Mesendoderm (in vitro differentiated cells): ENCODE measurements at regions not wholly inside any gene's neighbourhood (a gene's known extent, or its start where the extent isn't known, plus 50 kb on each side); places are given as distances from the start of the nearest gene placed in this dataset.

ENCODE experiments used
- DNase-seq: peaks from one replicate; pipeline ENCODE4 v3.0.0; 2013
- H2AK5ac ChIP-seq: 2 replicates; pipeline ENCODE4 v1.6.1; 2013; ENCODE audit warnings: low read length, inconsistent platforms
- H2BK120ac ChIP-seq: 2 replicates; pipeline ENCODE4 v1.6.1; 2013; ENCODE audit warnings: low read depth, mild to moderate bottlenecking, low read length, moderate library complexity, mixed read lengths
- H2BK15ac ChIP-seq: replicated peaks from 2 replicates; pipeline ENCODE4 v1.6.1; 2013; ENCODE audit warnings: low read depth, mild to moderate bottlenecking, moderate library complexity
- H2BK5ac ChIP-seq: 2 replicates; pipeline ENCODE4 v1.6.1; 2013; ENCODE audit warnings: low read length, inconsistent platforms
- H3K18ac ChIP-seq: 2 replicates; pipeline ENCODE4 v1.6.1; 2013; ENCODE audit warnings: mild to moderate bottlenecking, low read length, mixed read lengths
- H3K23ac ChIP-seq: one replicate; pipeline ENCODE4 v1.6.1; 2013; ENCODE audit warnings: low read length
- H3K27ac ChIP-seq: 2 replicates; pipeline ENCODE4 v1.5.1; 2013; ENCODE audit warnings: low read depth, mild to moderate bottlenecking, inconsistent platforms, low read length, moderate library complexity
- H3K27me3 ChIP-seq: 2 replicates; pipeline ENCODE4 v1.6.1; 2013; ENCODE audit warnings: low read length, control low read depth, mild to moderate bottlenecking, inconsistent platforms; ENCODE audit not compliant: insufficient read depth, poor library complexity
- H3K36me3 ChIP-seq: 2 replicates; pipeline ENCODE4 v1.6.1; 2013; ENCODE audit warnings: low read length, inconsistent platforms; ENCODE audit not compliant: control insufficient read depth, insufficient read depth
- H3K4ac ChIP-seq: one replicate; pipeline ENCODE4 v1.6.1; 2013; ENCODE audit warnings: low read depth, mild to moderate bottlenecking, low read length, moderate library complexity
- H3K4me1 ChIP-seq: 2 replicates; pipeline ENCODE4 v1.6.1; 2013; ENCODE audit warnings: low read depth, low read length, inconsistent platforms; ENCODE audit not compliant: control insufficient read depth
- H3K4me2 ChIP-seq: 2 replicates; pipeline ENCODE4 v1.6.1; 2013; ENCODE audit warnings: low read length
- H3K4me3 ChIP-seq: 2 replicates; pipeline ENCODE4 v1.5.1; 2013; ENCODE audit warnings: mild to moderate bottlenecking, low read length
- H3K56ac ChIP-seq: one replicate; pipeline ENCODE4 v1.6.1; 2013; ENCODE audit warnings: low read length
- H3K79me1 ChIP-seq: 2 replicates; pipeline ENCODE4 v1.6.1; 2013; ENCODE audit warnings: low read length, inconsistent platforms
- H3K79me2 ChIP-seq: 2 replicates; pipeline ENCODE4 v1.6.1; 2013; ENCODE audit warnings: mild to moderate bottlenecking, low read length; ENCODE audit not compliant: control insufficient read depth, insufficient read depth
- H3K9ac ChIP-seq: 2 replicates; pipeline ENCODE4 v1.6.1; 2013; ENCODE audit warnings: low read length, inconsistent platforms
- H4K5ac ChIP-seq: one replicate; pipeline ENCODE4 v1.6.1; 2013; ENCODE audit warnings: low read length
- H4K8ac ChIP-seq: one replicate; pipeline ENCODE4 v1.6.1; 2013; ENCODE audit warnings: low read depth, mild to moderate bottlenecking, control low read depth, low read length, moderate library complexity
- WGBS: extraction: QIAGEN DNeasy Blood & Tissue Kit; methylation state at CpG from one replicate; pipeline ENCODE4 v1.1.7; 2013; ENCODE audit warnings: low lambda C conversion rate, missing lambda C conversion rate; ENCODE audit not compliant: insufficient coverage; ENCODE audit errors: extremely low coverage; 5-methylcytosine and 5-hydroxymethylcytosine counted together

DNA sequence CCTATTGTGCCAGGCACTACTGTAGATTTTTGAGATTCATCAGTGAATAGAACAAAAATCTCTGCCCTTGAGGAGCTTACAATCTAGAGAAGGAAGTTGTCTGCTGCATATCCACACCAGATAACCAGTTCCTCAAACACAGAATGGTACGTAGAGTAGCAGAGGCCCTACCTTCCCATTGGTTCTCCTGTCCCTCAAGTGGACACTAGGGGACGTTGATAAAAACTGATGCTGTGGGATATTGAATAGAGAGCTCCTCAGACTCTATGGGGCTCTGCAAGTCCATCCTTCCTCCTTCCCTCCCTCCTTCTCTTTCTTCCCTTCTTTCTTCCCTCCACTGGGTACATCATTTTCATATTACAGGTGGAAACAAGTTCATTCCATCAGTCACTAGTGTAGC lies 371.3 kb downstream of the PBX1 start:
- no peak for DNase-seq
- no peak overlapping the region for H2BK15ac ChIP-seq
- WGBS: no CpG with 5 or more reads among the region's 2 CpGs

DNA sequence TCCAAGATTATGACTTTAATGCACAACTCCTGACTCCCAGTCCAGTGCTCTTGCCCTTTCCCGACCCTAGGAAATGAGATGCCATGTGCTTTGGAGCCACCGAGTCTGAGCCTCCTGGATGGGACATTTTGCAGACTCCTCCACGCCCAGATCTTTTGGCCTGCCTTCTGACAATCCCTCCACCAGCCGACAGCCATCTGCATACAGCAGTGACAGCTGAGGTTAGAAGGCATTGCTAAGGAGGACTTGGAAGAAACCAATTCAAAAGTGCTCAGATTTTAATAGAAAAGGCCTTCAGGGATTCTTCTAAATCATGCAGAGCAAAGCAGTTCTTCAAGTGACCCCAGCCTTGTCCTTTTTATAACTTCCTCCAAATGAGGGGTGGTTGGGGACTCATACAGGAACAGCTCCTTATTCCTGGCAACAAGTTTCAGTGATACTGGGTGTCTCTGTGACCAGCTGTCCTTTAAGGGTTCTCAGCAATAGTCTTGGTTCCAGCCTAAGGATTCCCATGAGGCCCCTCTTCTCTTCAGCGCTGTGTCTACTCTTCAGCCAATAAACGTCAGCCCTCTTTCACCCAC lies 369.3 kb downstream of the PBX1 start:
- Histone ChIP-seq H3K4me3 (no peak overlapping the region), H3K4ac (no peak overlapping the region), H2AK5ac (no peak overlapping the region), H3K4me1 (no peaks in the 10 kb centered on the region), H2BK5ac (no peak overlapping the region), H3K79me1 (no peaks in the 10 kb centered on the region), H2BK120ac (no peak overlapping the region), H2BK15ac (no peak overlapping the region), H3K18ac (no peak overlapping the region), H3K27me3 (no peaks in the 10 kb centered on the region), H3K9ac (no peak overlapping the region), H4K5ac (no peak overlapping the region), H3K4me2 (no peak overlapping the region), H3K79me2 (no peaks in the 10 kb centered on the region), H3K23ac (no peak overlapping the region), H3K56ac (no peak overlapping the region), H4K8ac (no peak overlapping the region), H3K27ac (no peak overlapping the region), H3K36me3 (no peaks in the 10 kb centered on the region)
- no CpG with 5 or more reads among the region's 6 CpGs for WGBS
- DNase-seq: no peak

More for the DNA sequence above, 371.3 kb downstream of the PBX1 start:
- Histone ChIP-seq H2BK120ac (no peak overlapping the region), H2AK5ac (no peak overlapping the region), H3K4me3 (no peak overlapping the region), H3K18ac (no peak overlapping the region), H3K9ac (no peak overlapping the region), H3K36me3 (no peaks in the 10 kb centered on the region), H3K4me1 (no peaks in the 10 kb centered on the region), H3K23ac (no peak overlapping the region), H3K79me2 (no peaks in the 10 kb centered on the region), H3K79me1 (no peaks in the 10 kb centered on the region), H3K27me3 (no peaks in the 10 kb centered on the region), H3K4ac (no peak overlapping the region), H3K4me2 (no peak overlapping the region), H3K56ac (no peak overlapping the region), H4K8ac (no peak overlapping the region), H3K27ac (no peak overlapping the region), H4K5ac (no peak overlapping the region), H2BK5ac (no peak overlapping the region)

DNA sequence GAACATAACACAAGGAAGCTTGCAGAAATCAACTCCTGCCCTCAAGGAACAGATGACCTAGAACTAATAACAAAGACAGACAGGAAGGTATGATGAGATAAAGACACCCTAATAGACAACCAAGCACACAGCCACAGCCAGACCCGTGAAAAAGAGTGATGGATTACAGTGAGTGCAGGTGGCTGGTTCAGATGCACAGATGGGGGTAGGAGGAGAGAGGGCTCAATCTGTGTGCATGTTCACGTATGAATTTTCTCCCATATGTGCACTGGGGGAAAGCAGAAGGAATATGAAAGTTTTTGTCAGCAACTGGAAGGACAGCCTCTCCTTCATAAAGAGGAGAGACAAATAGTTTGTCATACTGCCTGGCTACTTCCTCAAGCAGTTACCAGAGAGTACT lies 367.1 kb downstream of the PBX1 start:
- WGBS: no CpG with 5 or more reads among the region's 2 CpGs
- H2BK15ac ChIP-seq: no peak overlapping the region
- no peak overlapping the region for H3K4me3 ChIP-seq
- H4K5ac ChIP-seq: no peak overlapping the region
- DNase-seq: no peak
- H3K27me3 ChIP-seq: no peaks in the 10 kb centered on the region
- no peak overlapping the region for H3K9ac ChIP-seq
- H3K79me1 ChIP-seq: no peaks in the 10 kb centered on the region
- H3K4me1 ChIP-seq: no peaks in the 10 kb centered on the region
- no peak overlapping the region for H2BK120ac ChIP-seq
- no peak overlapping the region for H2AK5ac ChIP-seq
- H3K4ac ChIP-seq: no peak overlapping the region
- H2BK5ac ChIP-seq: no peak overlapping the region
- no peak overlapping the region for H4K8ac ChIP-seq
- no peak overlapping the region for H3K18ac ChIP-seq
- H3K79me2 ChIP-seq: no peaks in the 10 kb centered on the region
- H3K23ac ChIP-seq: no peak overlapping the region
- no peak overlapping the region for H3K56ac ChIP-seq
- H3K36me3 ChIP-seq: no peaks in the 10 kb centered on the region
- no peak overlapping the region for H3K4me2 ChIP-seq
- no peak overlapping the region for H3K27ac ChIP-seq

DNA sequence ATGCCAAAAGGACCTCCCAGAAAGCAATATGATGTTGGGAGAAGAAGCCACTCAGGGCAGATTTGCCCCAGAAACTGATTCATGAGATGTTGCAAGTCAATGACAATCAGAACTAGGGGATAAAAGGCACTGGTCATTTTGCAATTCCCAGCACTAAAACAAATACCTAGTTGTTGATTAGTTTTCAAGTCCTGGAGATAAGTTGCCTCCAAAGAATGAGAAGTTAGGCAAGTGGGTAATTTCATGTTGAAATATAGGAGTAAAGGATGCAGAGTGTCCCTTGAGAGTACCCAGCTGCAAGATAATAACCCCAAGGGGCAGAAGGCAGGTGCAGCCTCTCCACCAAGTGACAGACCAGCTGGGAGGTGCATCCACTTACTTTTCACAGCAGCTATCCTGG lies 363.6 kb downstream of the PBX1 start:
- Histone ChIP-seq H3K27me3 (no peaks in the 10 kb centered on the region), H2AK5ac (no peak overlapping the region), H3K4ac (no peak overlapping the region), H3K4me1 (no peaks in the 10 kb centered on the region), H2BK15ac (no peak overlapping the region), H3K18ac (no peak overlapping the region), H3K27ac (no peak overlapping the region), H3K56ac (no peak overlapping the region), H3K79me1 (no peaks in the 10 kb centered on the region), H4K8ac (no peak overlapping the region), H4K5ac (no peak overlapping the region), H3K23ac (no peak overlapping the region), H3K9ac (no peak overlapping the region), H3K4me3 (no peak overlapping the region), H2BK120ac (no peak overlapping the region), H3K4me2 (no peak overlapping the region), H3K79me2 (no peaks in the 10 kb centered on the region), H2BK5ac (no peak overlapping the region), H3K36me3 (no peaks in the 10 kb centered on the region)
- no peak for DNase-seq

DNA sequence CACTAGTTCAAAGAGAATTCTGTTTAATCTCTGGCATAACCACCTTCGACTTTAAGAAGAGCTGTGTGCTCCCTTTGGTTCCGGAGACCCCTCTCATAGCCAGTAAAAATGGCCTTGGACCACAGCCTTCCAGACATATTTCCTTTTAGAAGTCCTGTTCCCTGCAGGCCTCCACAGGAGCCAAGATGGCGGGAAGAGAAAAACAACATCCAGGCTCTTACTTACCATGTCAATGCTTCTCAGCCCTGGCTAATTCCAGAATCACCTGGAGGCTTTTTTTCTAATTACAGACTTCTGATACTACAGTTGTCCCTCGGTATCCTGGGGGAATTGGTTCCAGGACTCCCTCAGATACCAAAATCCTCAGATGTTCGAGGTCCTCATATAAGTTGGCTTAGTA lies 362.5 kb downstream of the PBX1 start:
- H3K27ac ChIP-seq: no peak overlapping the region
- no peak overlapping the region for H2AK5ac ChIP-seq
- no peak overlapping the region for H2BK120ac ChIP-seq
- H2BK5ac ChIP-seq: no peak overlapping the region
- H3K4me1 ChIP-seq: no peaks in the 10 kb centered on the region
- no peaks in the 10 kb centered on the region for H3K79me2 ChIP-seq
- H3K36me3 ChIP-seq: no peaks in the 10 kb centered on the region
- H3K56ac ChIP-seq: no peak overlapping the region
- H3K23ac ChIP-seq: no peak overlapping the region
- WGBS: no CpG with 5 or more reads among the region's 5 CpGs
- H4K8ac ChIP-seq: no peak overlapping the region
- no peak for DNase-seq
- no peak overlapping the region for H3K4me3 ChIP-seq
- no peak overlapping the region for H3K4ac ChIP-seq
- H3K27me3 ChIP-seq: no peaks in the 10 kb centered on the region
- H3K9ac ChIP-seq: no peak overlapping the region
- no peaks in the 10 kb centered on the region for H3K79me1 ChIP-seq
- H3K18ac ChIP-seq: no peak overlapping the region
- H4K5ac ChIP-seq: no peak overlapping the region
- no peak overlapping the region for H3K4me2 ChIP-seq
- H2BK15ac ChIP-seq: no peak overlapping the region

DNA sequence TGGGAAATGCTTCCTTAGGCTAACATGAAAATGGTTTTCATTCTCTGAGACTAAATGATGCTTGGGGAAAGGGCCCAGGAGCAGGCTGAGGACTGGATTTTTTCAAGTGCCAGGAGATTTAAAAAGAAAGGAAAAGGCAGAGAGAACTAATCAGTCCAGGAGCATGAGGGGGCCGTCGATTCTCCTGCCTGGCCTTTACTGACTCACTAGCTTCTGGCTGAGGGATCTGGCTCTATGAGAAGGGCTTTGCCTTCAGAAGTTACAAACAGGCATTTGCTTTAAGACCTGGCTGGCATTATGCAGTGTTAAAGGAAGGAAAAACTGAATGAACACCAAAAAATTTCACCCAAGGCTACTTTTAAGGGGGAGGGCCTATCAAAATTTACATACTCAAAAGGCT lies 359.2 kb downstream of the PBX1 start:
- Histone ChIP-seq H3K23ac (no peak overlapping the region), H3K18ac (no peak overlapping the region), H3K79me1 (no peaks in the 10 kb centered on the region), H4K8ac (no peak overlapping the region), H4K5ac (no peak overlapping the region), H3K56ac (no peak overlapping the region), H3K79me2 (no peaks in the 10 kb centered on the region), H3K4ac (no peak overlapping the region), H3K36me3 (no peaks in the 10 kb centered on the region), H2BK5ac (no peak overlapping the region), H3K27me3 (no peaks in the 10 kb centered on the region), H3K4me2 (no peak overlapping the region), H2BK120ac (no peak overlapping the region), H3K4me1 (no peaks in the 10 kb centered on the region), H2AK5ac (no peak overlapping the region), H2BK15ac (no peak overlapping the region), H3K4me3 (no peak overlapping the region), H3K27ac (no peak overlapping the region), H3K9ac (no peak overlapping the region)
- no CpG with 5 or more reads among the region's 2 CpGs for WGBS
- DNase-seq: no peak
